ENCODE measurements at regions not wholly inside any gene's neighbourhood (a gene's known extent, or its start where the extent isn't known, plus 50 kb on each side); places are given as distances from the start of the nearest gene placed in this dataset.
"Not testable (repeated sequence)": the region's sequence is repeated elsewhere in the genome, so short reads cannot be mapped to it uniquely, and the experiment has no call there.

GRCh38 chr2:106009096-106009495 is 185.0 kb downstream of the UXS1 start:
- no peak for DNase-seq (ENCODE audit: low read depth)

- DNase-seq (ENCODE audit: low read depth) = no peak
These were observed 189.2 kb downstream of the UXS1 start for GRCh38 chr2:106004851-106005250.

GRCh38 chr2:105999211-105999989 is 194.7 kb downstream of the UXS1 start:
- DNase-seq (ENCODE audit: low read depth) = no peak

- DNase-seq (ENCODE audit: low read depth) = no peak
These were observed 196.4 kb downstream of the UXS1 start for GRCh38 chr2:105997711-105998110.

- no peak for DNase-seq (ENCODE audit: low read depth)
These were observed 203.5 kb downstream of the UXS1 start for GRCh38 chr2:105990624-105991023.

GRCh38 chr2:105989803-105990202 is 204.3 kb downstream of the UXS1 start:
- DNase-seq (ENCODE audit: low read depth) = not testable (repeated sequence)

GRCh38 chr2:105989070-105989469 is 205.0 kb downstream of the UXS1 start:
- DNase-seq (ENCODE audit: low read depth) = no peak

- no peak for DNase-seq (ENCODE audit: low read depth)
These were observed 216.3 kb downstream of the UXS1 start for GRCh38 chr2:105977807-105978206.

GRCh38 chr2:105977212-105977611 is 216.9 kb downstream of the UXS1 start:
- peak; percentile 7 for DNase-seq (ENCODE audit: low read depth)

- no peak for DNase-seq (ENCODE audit: low read depth)
These were observed 219.3 kb downstream of the UXS1 start for GRCh38 chr2:105974812-105975211.

- DNase-seq (ENCODE audit: low read depth) = no peak
These were observed 221.2 kb downstream of the UXS1 start for GRCh38 chr2:105972927-105973326.

- DNase-seq (ENCODE audit: low read depth) = no peak
These were observed 221.9 kb downstream of the UXS1 start for GRCh38 chr2:105972246-105972645.

- DNase-seq (ENCODE audit: low read depth) = no peak
These were observed 224.5 kb downstream of the UXS1 start for GRCh38 chr2:105969552-105969951.

- no peak for DNase-seq (ENCODE audit: low read depth)
These were observed 217.5 kb downstream of the NCK2 start for GRCh38 chr2:105962221-105962620.

GRCh38 chr2:105961599-105962146 is 217.0 kb downstream of the NCK2 start:
- DNase-seq (ENCODE audit: low read depth) = no peak

- no peak for DNase-seq (ENCODE audit: low read depth)
These were observed 214.6 kb downstream of the NCK2 start for GRCh38 chr2:105959357-105959756.

GRCh38 chr2:105954891-105955290 is 210.2 kb downstream of the NCK2 start:
- no peak for DNase-seq (ENCODE audit: low read depth)

GRCh38 chr2:105953942-105954341 is 209.2 kb downstream of the NCK2 start:
- no peak for DNase-seq (ENCODE audit: low read depth)

GRCh38 chr2:105952131-105952530 is 207.4 kb downstream of the NCK2 start:
- no peak for DNase-seq (ENCODE audit: low read depth)

GRCh38 chr2:105951384-105951694 is 206.6 kb downstream of the NCK2 start:
- no peak for DNase-seq (ENCODE audit: low read depth)

GRCh38 chr2:105950521-105951383 is 206.0 kb downstream of the NCK2 start:
- DNase-seq (ENCODE audit: low read depth) = no peak

- no peak for DNase-seq (ENCODE audit: low read depth)
These were observed 199.3 kb downstream of the NCK2 start for GRCh38 chr2:105943977-105944376.
